HG03520 (cell line): ENCODE measurements at regions not wholly inside any gene's neighbourhood (a gene's known extent, or its start where the extent isn't known, plus 50 kb on each side); places are given as distances from the start of the nearest gene placed in this dataset.

Experiments used
- ATAC-seq: cut with Tn5 transposase; IDR thresholded peaks from one replicate; pipeline ENCODE4 v1.9.1; 2021; ENCODE audit warnings: mild to moderate bottlenecking, moderate library complexity; ENCODE audit not compliant: unreplicated experiment

DNA sequence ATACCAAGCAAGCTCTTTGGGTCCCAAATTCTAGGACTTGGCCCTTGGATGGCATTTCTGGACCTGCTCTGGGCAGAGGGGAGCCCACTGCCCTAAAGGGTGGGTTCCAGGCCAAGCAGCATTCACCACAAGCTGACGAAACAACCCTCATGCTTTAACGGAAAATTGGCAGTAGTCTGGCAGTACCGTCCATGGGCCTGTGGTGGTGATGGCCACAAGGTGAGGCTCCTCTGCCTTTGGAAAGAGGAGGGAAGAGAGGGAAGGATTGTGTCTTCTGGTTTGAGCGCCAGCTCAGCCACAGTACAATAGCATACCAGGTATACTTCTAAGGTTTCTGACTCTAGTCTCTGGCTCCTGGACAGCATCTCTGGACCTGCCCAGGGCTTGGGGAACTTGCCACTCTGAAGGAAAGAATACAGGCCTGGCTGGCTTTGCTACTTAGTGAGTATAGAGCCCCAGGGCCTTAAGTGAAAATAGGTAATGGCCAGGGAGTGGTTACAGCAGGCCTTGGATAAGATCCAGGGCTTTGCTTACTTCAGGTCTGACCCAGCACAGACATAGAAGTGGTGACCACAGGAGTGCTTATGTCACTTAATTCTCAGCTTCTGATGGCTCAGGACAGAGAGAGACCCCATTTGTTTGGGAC lies 595.5 kb downstream of the LMO7 start:
- no peak for ATAC-seq

GRCh38 chr13:76229281-76229680 lies 593.2 kb downstream of the LMO7 start:
- no peak for ATAC-seq

GRCh38 chr13:76226941-76227340 lies 590.8 kb downstream of the LMO7 start:
- ATAC-seq, result no peak

DNA sequence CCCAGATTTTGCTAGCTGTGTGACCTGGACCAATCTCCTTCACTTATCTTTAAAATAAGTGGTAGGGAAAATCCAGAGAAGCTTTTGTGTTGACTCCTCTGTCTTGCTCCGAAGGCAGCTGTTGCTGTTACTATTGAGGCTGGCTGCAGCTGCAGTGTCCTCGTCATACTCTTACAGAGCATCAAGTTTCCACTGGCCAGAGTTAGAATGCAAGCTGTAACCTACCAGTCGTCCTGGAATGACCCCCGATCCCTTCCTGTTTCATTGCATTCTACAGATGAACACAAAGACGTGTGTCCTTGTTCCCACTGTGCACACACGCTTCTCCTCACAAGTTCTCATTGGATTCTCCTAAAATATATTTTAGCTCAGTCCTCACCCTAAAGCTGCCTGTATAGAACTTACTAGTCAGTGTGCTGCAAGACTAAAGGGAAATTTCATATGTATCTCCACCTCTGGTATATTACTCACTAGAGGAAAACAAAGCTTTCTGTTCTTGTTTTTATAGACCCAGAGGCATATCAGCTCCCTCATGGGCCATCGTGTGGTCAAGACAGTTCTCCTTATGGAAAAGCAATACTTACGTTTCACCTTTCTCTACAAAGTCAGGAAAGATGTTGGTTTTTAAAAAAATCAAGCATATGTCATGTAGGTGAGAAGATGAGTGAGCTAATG lies 589.8 kb downstream of the LMO7 start:
- no peak for ATAC-seq

GRCh38 chr13:76223999-76224398 lies 587.9 kb downstream of the LMO7 start:
- no peak for ATAC-seq

- ATAC-seq, result no peak
These were observed 587.4 kb downstream of the LMO7 start for GRCh38 chr13:76223565-76223964.

- ATAC-seq, result no peak
These were observed 586.4 kb downstream of the LMO7 start for GRCh38 chr13:76222511-76222910.

GRCh38 chr13:76216729-76217128 lies 580.6 kb downstream of the LMO7 start:
- ATAC-seq, result no peak

DNA sequence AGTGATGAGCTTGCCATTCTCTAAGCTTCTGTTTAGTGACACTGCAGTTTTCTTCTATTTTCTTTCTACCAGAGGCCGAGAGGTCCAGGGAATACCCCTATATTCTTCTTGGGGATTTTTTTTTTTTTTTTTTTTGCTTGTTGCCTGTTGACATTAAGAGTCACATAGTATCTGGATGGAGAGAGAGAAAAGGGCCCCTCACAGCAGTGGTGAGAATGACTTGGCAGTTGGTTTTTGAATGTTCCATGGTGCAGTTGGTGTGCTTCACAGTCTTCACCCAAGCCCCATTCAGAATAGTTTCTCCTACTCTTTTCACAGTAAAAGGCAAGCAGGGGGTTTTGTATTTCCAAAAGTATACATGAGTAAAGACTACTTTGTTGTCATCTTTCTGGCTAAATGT lies 577.9 kb downstream of the LMO7 start:
- peak; percentile 17 for ATAC-seq

DNA sequence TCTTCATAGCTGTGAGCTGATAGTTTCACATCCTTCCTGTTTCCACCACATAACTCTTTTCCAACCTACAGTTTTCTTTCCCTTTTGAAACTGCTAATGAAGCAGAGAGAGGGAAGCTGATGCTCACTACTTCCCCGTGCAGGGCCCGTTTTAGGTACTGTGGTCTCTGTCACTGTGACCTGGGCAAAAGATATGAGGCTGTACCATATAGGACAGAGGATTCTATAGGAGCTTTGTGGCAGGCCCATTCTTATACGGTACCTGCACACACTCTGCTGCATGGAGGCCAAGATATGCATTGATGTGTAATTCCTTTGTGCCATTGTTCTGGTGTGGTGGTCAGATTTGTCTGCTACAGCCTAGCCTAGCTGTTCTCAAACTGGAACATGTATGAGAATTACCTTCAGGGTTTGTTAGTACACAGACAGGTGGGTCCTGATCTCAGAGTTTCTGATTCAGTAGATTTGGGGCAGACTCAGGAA lies 577.3 kb downstream of the LMO7 start:
- ATAC-seq, result peak; percentile 56

GRCh38 chr13:76210262-76210661 lies 574.1 kb downstream of the LMO7 start:
- no peak for ATAC-seq

DNA sequence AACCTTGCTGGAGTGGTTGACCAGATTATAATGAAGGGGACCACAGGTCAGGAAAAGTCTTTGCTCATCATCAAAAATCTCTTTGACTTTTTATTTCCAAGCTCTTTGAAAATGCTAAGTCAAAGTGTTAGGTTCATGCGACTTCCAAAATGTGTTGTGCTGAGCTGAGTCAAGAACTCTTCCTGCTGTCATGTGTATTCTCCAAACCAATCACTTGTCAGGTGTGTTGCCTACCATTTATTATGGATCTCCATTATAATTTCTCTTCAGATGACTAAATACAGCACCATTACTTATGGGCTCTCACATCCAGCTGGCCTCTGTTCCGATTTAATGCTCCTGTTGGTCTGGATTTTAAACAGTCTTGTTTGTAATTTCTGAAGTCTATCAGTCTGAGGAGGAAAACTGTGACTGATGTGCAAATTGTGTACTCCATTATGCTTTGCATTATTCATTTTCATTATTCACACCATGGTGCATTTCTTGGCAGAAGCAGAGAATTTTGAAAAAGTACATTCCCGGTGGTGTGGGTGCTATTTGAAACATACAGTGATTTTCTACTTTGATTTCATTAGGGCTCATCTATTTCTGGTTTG lies 562.5 kb downstream of the LMO7 start:
- ATAC-seq, result no peak

GRCh38 chr13:76189882-76190519 lies 553.9 kb downstream of the LMO7 start:
- ATAC-seq, result no peak

DNA sequence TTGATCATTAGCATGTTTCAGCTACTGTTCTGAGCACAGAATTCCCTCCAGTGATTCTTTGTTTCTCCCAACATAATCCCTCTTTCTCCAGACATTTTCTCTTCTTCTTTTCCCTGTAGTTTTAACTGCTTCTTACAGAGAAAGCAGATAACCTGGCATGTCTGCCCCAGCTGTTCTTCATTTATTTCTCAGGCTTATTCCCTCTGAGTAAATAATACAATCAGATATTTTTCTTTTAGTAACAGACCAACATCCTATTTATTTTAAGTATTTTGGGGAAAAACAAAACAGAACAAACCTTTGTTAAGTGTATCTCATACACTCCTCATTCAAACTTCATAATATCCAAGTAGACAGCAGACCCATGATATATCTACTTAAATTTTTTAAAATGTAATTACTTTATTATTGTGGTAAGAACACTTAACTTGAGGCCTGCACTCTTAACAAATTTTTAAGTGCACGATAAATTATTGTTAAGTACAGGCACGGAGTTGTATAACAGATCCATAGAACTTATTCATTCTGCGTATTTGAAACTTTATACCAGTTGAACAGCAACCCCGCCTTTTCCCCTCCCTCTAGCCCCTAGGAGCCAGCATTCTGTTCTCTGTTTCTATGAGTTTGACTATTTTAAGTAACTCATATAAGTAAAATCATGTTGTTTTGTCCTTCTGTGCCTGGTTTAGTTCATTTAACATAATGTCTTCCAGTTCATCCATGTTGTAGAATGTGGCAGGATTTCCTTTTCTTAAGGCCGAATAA lies 540.0 kb downstream of the LMO7 start:
- no peak for ATAC-seq

- no peak for ATAC-seq
These were observed 532.5 kb downstream of the LMO7 start for GRCh38 chr13:76168661-76169060.

DNA sequence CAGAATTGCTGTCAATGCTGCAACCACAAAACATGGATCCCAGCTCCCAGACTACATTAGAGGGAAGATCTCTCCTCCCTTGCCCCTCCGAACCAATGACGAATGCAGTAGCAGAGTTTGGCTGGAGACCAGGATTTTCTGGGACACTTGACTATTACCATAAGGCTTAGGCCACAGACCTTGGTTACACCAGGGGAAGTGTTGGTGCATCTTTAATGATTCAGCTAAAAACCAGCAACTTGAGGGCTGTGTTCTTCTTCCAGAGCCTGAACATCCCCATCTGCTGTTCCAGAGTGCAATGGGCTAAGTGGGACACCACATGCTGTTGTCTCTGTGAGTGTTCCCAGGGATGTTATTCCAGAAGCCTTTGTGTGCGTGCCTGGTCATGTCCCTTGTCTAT lies 528.2 kb downstream of the LMO7 start:
- ATAC-seq, result no peak

DNA sequence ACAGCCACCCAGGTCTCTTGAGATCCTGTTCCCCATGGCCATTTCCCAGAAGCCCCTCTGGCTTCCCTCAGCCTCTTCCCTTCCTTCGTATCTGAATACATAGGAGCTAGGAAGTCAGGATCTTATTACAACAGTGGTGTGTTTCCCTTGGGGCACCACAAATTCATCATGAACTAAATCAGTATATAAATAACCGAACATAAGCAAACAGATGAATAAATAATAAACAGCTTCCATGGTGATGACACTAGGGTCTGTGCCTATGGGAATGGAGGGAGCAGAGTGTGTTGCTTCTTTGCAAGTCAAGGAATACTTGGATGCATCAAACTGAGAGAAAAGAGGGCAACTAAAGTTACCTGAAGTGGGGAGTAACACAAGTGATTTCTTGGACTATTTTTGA lies 527.6 kb downstream of the LMO7 start:
- no peak for ATAC-seq

DNA sequence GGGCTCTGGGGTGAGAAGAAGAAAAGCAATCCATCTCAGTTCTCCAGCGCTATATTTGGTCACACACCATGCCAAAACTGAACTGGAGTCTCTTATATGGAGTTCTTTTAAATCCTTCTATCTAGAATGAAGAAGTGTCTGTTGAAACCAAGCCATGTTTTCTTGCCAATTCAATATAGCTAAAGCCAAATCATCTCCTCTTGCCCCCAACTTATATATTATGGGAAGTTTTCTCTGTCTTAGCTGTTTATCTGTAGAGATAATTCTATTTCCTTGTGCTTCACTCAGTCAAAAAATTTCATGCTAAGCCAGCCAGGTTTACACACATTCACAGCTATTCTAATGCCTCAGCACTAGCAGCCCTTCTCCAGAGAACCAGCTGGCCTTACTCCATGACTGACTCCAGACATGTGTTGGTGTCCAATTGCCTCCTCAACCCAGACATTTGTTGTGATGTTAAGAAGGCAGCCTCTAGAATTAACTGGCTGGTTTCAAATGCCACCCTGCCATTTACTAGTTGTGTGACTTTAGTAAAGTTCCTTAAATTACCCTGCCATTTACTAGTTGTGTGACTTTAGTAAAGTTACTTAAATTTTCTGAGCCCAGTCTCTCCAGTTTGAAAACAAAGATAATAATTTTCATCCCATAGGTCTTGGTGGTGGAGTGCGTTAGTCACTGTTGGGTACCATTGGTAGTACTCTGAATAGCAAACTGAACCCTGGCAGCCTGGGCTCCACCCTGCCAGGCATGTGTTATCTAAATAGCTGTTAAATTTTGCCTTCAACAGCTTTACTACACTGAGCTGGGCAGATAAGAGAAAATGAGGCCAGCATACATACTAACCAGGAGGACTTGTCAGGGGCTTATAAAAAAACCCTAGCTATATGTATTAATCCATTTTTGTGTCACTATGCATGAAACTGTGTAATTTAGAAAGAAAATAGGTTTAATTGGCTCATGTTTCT lies 525.1 kb downstream of the LMO7 start:
- ATAC-seq, result no peak

DNA sequence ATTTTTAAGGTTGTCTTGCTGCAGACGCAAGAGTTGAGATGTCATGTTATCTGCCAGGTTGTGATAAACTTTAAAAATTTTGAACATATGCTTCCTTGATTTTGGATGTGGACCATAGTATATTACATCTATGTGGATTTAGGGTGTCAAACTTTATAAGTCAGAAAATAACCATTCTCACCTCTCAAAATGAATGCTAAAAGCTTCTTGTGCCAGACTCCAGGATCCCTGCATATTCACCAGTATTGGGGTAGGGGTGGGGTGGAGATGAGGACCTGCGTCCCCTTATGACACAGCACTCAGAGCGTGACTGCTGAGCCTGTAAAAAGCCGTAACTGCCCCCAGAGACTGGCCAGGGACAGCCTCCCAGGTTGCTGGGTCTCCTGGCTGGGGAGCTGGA lies 524.4 kb downstream of the LMO7 start:
- ATAC-seq, result no peak

DNA sequence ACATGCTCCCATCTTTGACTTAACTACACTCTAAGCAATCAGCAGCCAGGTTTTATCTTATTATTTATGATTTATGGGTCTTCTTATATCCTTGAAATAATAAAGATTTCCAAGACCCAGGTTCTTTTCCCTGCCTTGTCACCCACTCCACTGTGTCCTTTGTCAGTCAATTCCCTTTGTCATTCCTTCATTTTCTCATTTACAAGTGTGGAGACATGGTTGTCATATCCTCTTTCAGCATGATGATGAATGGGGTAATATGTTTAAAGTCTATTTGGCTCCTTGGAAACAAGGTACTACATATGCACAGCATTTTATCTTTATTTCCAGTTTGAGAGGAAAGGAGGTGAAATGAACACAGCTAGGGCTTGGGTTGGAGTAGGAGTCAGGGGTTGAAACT lies 521.8 kb downstream of the LMO7 start:
- no peak for ATAC-seq
